GM19043 (cell line): ENCODE measurements at regions not wholly inside any gene's neighbourhood (a gene's known extent, or its start where the extent isn't known, plus 50 kb on each side); places are given as distances from the start of the nearest gene placed in this dataset.
"Not testable (repeated sequence)": the region's sequence is repeated elsewhere in the genome, so short reads cannot be mapped to it uniquely, and the experiment has no call there.

Experiments
- ATAC-seq: cut with Tn5 transposase; IDR thresholded peaks from one replicate; pipeline ENCODE4 v1.9.1; 2021; ENCODE audit warnings: low read depth; ENCODE audit not compliant: unreplicated experiment

- not testable (repeated sequence) for ATAC-seq
Measured at GRCh38 chr10:8367672-8368411, 313.4 kb downstream of the GATA3 start.

GRCh38 chr10:8369666-8370065, 315.2 kb downstream of the GATA3 start:
- ATAC-seq: no peak

- ATAC-seq: no peak
Measured at GRCh38 chr10:8374334-8374733, 319.8 kb downstream of the GATA3 start.

- no peak for ATAC-seq
Measured at GRCh38 chr10:8375137-8375536, 320.6 kb downstream of the GATA3 start.

GRCh38 chr10:8378198-8378983, 323.9 kb downstream of the GATA3 start:
- ATAC-seq: no peak

- no peak for ATAC-seq
Measured at GRCh38 chr10:8379906-8380832, 325.7 kb downstream of the GATA3 start.

- no peak for ATAC-seq
Measured at GRCh38 chr10:8380833-8381496, 326.5 kb downstream of the GATA3 start.

- ATAC-seq: no peak
Measured at GRCh38 chr10:8386781-8387180, 332.3 kb downstream of the GATA3 start.

GRCh38 chr10:8389630-8390029, 335.1 kb downstream of the GATA3 start:
- ATAC-seq: no peak

- no peak for ATAC-seq
Measured at GRCh38 chr10:8392216-8392615, 337.7 kb downstream of the GATA3 start.

- no peak for ATAC-seq
Measured at GRCh38 chr10:8393531-8393930, 339.0 kb downstream of the GATA3 start.

GRCh38 chr10:8396675-8397074, 342.2 kb downstream of the GATA3 start:
- ATAC-seq: no peak

- no peak for ATAC-seq
Measured at GRCh38 chr10:8398771-8399170, 344.3 kb downstream of the GATA3 start.

GRCh38 chr10:8400151-8400550, 345.7 kb downstream of the GATA3 start:
- ATAC-seq: no peak

GRCh38 chr10:8400892-8401291, 346.4 kb downstream of the GATA3 start:
- no peak for ATAC-seq

- ATAC-seq: no peak
Measured at GRCh38 chr10:8401531-8401930, 347.0 kb downstream of the GATA3 start.

- no peak for ATAC-seq
Measured at GRCh38 chr10:8402576-8402975, 348.1 kb downstream of the GATA3 start.

- ATAC-seq: no peak
Measured at GRCh38 chr10:8403711-8404371, 349.4 kb downstream of the GATA3 start.

GRCh38 chr10:8404721-8405120, 350.2 kb downstream of the GATA3 start:
- ATAC-seq: peak; percentile 77

- ATAC-seq: no peak
Measured at GRCh38 chr10:8405596-8405995, 351.1 kb downstream of the GATA3 start.
